GM03348 (cell line): ENCODE measurements at regions not wholly inside any gene's neighbourhood (a gene's known extent, or its start where the extent isn't known, plus 50 kb on each side); places are given as distances from the start of the nearest gene placed in this dataset.
A peak's percentile ranks its signal among the peaks of the same experiment; 100 is the strongest.

Experiments
- DNase-seq: peaks from one replicate; pipeline ENCODE4 v3.0.0; 2012; ENCODE audit warnings: low spot score

- DNase-seq = peak; percentile 81
These were observed 228.8 kb downstream of the CDH11 start for GRCh38 chr16:64892835-64893785.

DNA sequence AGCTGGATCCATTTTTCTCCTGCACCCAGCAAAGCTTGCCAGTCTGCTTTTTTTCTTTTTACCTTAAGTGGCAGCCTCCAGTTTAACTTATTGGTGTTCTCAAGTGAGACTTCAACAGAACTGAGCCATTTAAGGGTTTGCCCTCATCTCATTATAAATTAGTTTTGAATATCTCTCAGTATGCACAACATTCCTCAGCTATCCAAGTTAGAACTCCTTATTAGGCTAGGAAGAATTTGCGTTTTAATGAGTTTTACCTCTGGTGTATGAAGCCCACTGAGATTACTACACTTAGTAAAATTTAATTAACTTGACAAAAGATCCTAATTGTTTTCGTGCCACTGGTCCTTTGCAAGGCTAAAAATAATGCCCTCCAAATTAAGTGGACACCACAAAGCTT, 232.4 kb downstream of the CDH11 start:
- no peak for DNase-seq

- DNase-seq = no peak
These were observed 234.2 kb downstream of the CDH11 start for GRCh38 chr16:64887651-64888050.

- DNase-seq = no peak
These were observed 239.6 kb downstream of the CDH11 start for GRCh38 chr16:64882078-64882784.

- DNase-seq = no peak
These were observed 240.9 kb downstream of the CDH11 start for GRCh38 chr16:64880994-64881393.

- DNase-seq = no peak
These were observed 241.9 kb downstream of the CDH11 start for GRCh38 chr16:64880006-64880405.

DNA sequence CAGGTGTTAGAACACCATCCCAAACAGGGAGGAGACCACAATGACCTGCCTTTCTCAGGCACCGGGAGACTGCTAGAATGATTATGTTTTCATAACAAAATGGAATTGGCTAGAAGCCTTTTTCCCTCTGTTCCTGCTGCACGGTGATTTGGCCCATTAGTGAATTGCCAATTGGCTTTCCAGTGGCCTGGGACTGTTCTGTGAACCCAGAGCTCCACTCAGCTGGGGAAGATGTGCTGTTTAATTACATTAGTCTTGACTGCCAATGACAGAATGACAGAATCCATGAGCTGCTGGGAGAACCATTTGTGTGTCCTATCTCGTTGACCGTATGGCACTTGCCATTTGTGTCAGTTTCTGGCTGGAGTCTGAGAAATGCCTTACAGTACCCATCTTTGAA, 242.9 kb downstream of the CDH11 start:
- no peak for DNase-seq

GRCh38 chr16:64872101-64872500, 249.8 kb downstream of the CDH11 start:
- no peak for DNase-seq

GRCh38 chr16:64870859-64871258, 251.0 kb downstream of the CDH11 start:
- no peak for DNase-seq

DNA sequence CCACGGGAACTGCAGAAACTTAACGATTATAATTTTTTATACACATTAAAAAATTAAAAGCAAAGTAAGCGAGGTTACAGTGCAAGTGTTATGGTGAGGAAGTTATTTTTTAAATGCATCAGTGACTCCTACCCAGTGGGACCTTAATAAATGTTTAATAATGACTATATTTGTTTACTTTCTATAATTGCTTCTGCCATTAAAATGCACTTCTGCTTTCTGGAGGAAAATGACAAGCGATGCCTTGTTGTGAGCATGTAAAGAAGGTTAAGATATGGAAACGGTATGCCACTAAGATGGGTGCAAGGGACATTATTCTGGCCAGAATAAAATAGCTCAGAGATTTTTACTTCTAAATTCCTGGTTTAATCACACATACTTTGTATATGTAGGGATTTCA, 252.1 kb downstream of the CDH11 start:
- no peak for DNase-seq

DNA sequence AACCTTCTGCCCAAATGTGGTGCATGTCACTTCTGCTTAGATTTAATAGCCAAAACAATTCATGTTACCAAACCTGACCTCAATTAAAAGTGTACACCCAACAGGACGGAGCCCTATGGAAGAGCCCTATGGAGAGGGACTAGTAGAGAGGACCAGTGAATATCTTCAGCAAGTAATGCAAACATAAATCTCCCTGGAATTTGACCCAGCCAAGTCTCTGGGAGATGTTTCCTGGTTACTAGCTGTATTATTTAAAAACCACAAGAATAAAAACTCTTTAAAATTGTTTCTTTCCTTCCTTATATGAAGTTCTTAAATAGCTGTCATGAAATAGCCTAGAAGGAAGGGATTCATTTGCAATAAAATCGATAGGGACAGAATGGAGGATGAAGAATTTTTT, 255.8 kb downstream of the CDH11 start:
- no peak for DNase-seq

DNA sequence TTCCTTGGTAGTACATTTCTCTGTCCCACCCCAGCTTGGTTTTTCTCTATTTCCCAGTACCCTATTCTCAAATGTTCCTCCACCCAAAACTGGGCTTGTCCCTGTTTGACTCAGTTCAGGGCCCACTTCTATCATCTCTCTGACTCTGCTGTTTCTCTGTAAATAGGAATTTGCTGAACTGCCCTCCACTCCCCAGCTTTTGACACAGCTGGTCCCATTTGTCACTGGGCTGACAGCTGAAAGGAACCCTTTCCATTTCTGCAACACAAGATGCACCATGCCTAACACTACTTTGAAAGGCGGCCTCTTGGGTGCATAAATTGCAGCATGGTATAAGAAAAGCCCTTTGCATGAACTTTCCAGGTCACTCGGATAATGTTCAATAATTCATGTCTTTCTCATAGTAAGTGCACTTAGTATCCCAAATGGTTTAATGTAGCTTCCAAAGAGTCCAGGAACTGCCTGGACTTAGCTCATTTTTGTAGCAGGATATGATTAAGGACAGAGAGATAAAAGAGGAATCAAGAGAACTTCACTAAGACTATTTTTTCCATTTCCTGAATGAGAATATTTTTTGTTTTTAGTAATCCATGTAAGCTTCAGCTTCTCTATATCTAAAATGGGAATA, 256.7 kb downstream of the CDH11 start:
- DNase-seq = no peak

DNA sequence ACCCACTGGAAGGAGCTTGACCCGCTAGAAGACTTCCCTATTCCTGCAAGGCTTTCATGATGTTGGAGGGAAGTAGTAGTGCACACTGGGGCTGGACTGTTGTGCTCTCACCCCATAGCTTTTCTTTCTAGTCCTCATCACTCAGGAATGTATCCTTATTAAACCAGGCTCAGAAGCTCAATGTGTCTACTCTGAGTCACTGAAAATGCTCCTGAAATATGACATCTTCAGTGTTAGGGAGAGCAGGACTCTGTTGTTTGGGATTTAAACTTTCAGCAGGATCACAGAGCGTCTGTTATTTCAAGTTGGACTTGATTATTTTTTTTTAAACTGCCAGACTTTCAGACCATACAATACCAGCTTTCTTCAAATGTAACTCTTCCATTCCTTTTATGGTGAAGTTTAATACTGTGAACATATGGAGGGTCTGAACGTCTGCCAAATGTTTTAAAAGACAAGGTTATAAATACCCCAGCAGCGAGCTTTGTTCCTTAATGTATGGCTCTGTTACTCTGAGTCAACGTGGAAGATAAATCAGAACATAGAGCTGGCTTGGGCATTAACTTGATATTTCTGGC, 257.5 kb downstream of the CDH11 start:
- peak; percentile 84 for DNase-seq

- DNase-seq = peak; percentile 69
These were observed 263.8 kb downstream of the CDH11 start for GRCh38 chr16:64858076-64858475.

- DNase-seq = no peak
These were observed 264.5 kb downstream of the CDH11 start for GRCh38 chr16:64857411-64857810.

DNA sequence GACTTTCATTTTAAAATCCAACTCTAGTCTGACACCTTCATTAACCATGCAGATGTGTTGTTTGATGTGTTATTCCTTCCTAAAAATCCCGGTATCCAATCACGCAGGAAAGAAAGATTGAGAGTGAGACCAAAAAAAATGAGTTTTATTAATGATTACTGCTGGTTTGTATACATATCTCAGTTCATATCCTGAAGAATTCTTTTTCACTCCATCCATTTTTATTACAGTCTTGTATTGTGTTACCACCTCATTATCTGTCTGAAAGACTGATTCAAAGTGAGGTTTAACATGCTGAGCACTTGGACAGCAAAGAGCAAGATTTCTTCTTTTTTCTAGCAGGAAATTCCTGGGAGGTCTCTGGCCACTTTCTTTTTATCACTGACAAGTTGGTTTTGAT, 268.3 kb downstream of the CDH11 start:
- no peak for DNase-seq

DNA sequence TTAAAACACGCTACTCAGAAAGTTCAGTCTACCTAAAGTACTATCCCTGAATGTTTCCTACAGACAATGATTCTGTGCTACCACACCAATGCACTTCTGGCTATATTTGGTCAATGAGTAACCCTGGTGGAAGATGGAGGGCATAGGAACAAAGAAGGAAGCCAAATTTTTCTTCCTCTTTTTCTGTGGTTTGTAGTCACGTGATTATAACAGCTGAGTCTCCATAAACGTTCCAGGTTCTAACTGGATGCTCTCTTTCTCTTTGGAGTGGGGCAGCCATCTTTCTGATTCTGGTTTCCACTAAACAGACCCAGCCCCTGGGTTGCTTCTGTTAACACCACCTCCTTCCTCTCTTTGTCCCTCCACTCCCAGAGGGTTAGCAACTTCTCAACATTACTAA, 274.9 kb downstream of the CDH11 start:
- DNase-seq = no peak

DNA sequence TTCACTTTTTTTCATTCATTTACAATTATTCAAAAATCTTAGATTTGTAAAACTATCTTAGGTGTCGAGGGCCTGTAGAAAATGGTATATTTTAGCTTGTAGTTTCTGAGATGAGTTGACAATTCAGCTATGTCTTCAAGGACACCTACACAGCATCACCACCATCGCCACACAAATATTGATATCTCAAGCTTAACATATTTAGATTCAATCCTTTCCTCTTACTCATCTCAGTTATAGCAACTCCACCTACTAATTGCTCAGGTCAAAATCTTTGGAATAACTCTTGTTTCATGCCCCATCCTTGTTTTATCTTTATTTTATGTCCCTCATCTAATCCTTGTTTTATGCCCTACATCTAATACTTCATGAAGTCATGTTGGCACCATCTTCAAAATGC, 276.8 kb downstream of the CDH11 start:
- no peak for DNase-seq

DNA sequence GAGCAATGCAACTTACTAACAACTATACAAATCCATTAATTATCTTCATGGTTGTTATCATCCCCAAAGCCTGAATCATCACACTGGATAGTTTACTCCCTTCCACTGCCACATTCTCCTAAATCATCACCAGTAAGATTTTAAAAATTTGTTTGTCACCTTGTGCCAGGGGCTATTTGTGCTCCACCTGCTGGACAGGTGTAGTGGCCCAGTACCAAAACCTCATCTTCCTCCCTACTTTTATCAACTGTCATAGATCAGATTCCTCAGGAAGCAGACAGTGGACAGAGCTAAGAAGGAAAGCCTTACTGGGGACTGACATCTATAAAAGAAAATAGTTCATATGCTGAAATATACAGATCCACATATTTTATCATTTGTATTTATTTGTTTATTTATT, 280.4 kb downstream of the CDH11 start:
- no peak for DNase-seq

DNA sequence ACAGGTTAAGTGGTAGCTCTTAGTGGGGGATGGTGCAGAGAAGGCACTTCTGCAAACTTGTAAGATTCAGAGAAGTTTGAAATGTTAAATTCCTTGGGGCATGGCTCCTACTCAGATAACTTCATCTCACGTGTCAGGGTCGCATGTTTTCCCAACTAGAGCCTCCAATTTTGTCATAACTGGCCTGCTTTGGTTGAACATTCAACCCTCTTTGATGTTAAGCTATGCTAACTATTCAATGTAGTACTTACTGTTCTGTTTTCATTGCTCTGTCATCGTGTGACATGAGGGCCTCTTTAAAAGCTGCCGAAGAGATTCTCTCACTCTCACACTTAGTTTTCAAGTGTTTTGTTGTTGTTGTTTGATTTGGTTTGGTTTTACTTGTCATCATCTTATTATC, 280.8 kb downstream of the CDH11 start:
- no peak for DNase-seq

DNA sequence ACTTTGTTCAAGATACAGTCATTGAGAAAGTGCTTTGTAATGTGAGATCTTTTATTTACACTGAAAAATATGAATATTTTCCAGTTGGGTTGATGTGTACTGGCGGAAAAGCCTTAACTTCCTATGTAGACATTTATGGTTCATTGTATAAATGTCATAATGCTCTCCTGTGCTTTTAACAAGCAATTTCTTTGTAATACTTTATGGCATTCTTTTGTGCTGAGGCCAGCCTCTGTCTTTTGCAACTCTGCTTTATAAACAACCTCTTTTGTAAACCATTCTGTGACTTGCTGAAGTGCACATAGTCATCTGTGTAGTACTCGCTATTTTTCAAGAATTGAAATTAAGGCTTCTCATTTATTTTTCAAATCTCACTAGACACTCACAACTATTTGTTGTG, 291.2 kb downstream of the CDH11 start:
- DNase-seq = peak; percentile 21

GRCh38 chr16:64829678-64830077, 292.2 kb downstream of the CDH11 start:
- DNase-seq = no peak

GRCh38 chr16:64826374-64826773, 295.5 kb downstream of the CDH11 start:
- no peak for DNase-seq
